SU-DHL-6 (cell line): ENCODE measurements at regions not wholly inside any gene's neighbourhood (a gene's known extent, or its start where the extent isn't known, plus 50 kb on each side); places are given as distances from the start of the nearest gene placed in this dataset.
"Not testable (repeated sequence)": the region's sequence is repeated elsewhere in the genome, so short reads cannot be mapped to it uniquely, and the experiment has no call there.

Experiments
- H2AFZ ChIP-seq: fragments of 200-600 bp; sonication (generic); 2 replicates; pipeline ENCODE4 v1.6.1; 2014; ENCODE audit warnings: low read depth, mild to moderate bottlenecking, moderate library complexity, mixed read lengths, antibody characterized with exemption, low read length; ENCODE audit not compliant: severe bottlenecking
- H3F3A ChIP-seq: fragments of 200-600 bp; shearing (Covaris generic); 2 replicates; pipeline ENCODE4 v1.6.0; 2016; ENCODE audit warnings: antibody characterized with exemption, mild to moderate bottlenecking; ENCODE audit not compliant: insufficient read depth
- H3K27ac ChIP-seq: fragments of 200-600 bp; sonication (generic); 2 replicates; pipeline ENCODE4 v1.5.1; 2016; ENCODE audit warnings: low read depth, mild to moderate bottlenecking, low read length, moderate library complexity, mixed read lengths
- H3K27me3 ChIP-seq: fragments of 200-600 bp; sonication (generic), shearing (Covaris generic); 2 replicates; pipeline ENCODE4 v1.6.0; 2014; ENCODE audit warnings: mild to moderate bottlenecking, low read length
- H3K36me3 ChIP-seq: fragments of 200-600 bp; sonication (generic); 2 replicates; pipeline ENCODE4 v1.6.1; 2014; ENCODE audit warnings: mild to moderate bottlenecking, low read length, mixed read lengths
- H3K4me2 ChIP-seq: fragments of 300-600, 200-600 bp; shearing (Covaris generic), sonication (generic); 2 replicates; pipeline ENCODE4 v1.6.0; 2014; ENCODE audit warnings: low read length, low read depth, mild to moderate bottlenecking; ENCODE audit not compliant: poor library complexity, severe bottlenecking
- H3K4me3 ChIP-seq: fragments of 200-600 bp; sonication (generic); 2 replicates; pipeline ENCODE4 v1.5.1; 2014; ENCODE audit warnings: antibody characterized with exemption, low read length, mild to moderate bottlenecking, mixed read lengths; ENCODE audit not compliant: insufficient read depth, poor library complexity, severe bottlenecking
- H3K79me2 ChIP-seq: fragments of 200-600 bp; sonication (generic); 2 replicates; pipeline ENCODE4 v1.6.1; 2014; ENCODE audit warnings: mild to moderate bottlenecking, low read length, moderate library complexity; ENCODE audit not compliant: insufficient read depth
- H3K9ac ChIP-seq: fragments of 200-600 bp; sonication (generic); 2 replicates; pipeline ENCODE4 v1.7.0; 2014; ENCODE audit warnings: mild to moderate bottlenecking, low read length
- H3K9me2 ChIP-seq: fragments of 200-600 bp; sonication (generic); replicated peaks from 2 replicates; pipeline ENCODE4 v1.6.1; 2014; ENCODE audit warnings: low read length; ENCODE audit not compliant: insufficient read depth
- H3K9me3 ChIP-seq: fragments of 200-600 bp; sonication (generic); 2 replicates; pipeline ENCODE4 v1.6.1; 2014; ENCODE audit warnings: low read length, mixed read lengths; ENCODE audit not compliant: insufficient read depth
- H4K20me1 ChIP-seq: fragments of 200-600 bp; sonication (generic); 2 replicates; pipeline ENCODE4 v1.6.1; 2014; ENCODE audit warnings: low read depth, mild to moderate bottlenecking, antibody characterized with exemption, low read length, moderate library complexity, mixed read lengths
- CTCF ChIP-seq: fragments of 200-600 bp; sonication (generic); IDR thresholded peaks from one replicate; pipeline ENCODE4 v1.5.1; 2017; ENCODE audit warnings: antibody characterized with exemption, mild to moderate bottlenecking, low read length, moderate library complexity; ENCODE audit not compliant: insufficient read depth, poor library complexity, severe bottlenecking
- EZH2phosphoT487 ChIP-seq: fragments of 200-600 bp; sonication (generic), shearing (Covaris generic); conservative IDR thresholded peaks from 2 replicates; pipeline ENCODE4 v1.6.1; 2018; ENCODE audit warnings: mild to moderate bottlenecking, antibody characterized with exemption, low read length, moderate library complexity, mixed read lengths

- no peaks in the 10 kb centered on the region for H4K20me1 ChIP-seq
- H3K27ac ChIP-seq: no peak overlapping the region
- H3K4me2 ChIP-seq: no peak overlapping the region
- no peak overlapping the region for H3K4me3 ChIP-seq
- H3K9ac ChIP-seq: no peak overlapping the region
- TF ChIP-seq CTCF (no peak), EZH2phosphoT487 (no peak)
- no peaks in the 10 kb centered on the region for H3F3A ChIP-seq
- H2AFZ ChIP-seq: no peak overlapping the region
- H3K9me3 ChIP-seq: no peaks in the 10 kb centered on the region
- H3K27me3 ChIP-seq: no peaks in the 10 kb centered on the region
- no peaks in the 10 kb centered on the region for H3K9me2 ChIP-seq
- H3K79me2 ChIP-seq: no peaks in the 10 kb centered on the region
- H3K36me3 ChIP-seq: no peaks in the 10 kb centered on the region
Observed at GRCh38 chr18:71040161-71040560, 751.3 kb downstream of the SOCS6 start.

GRCh38 chr18:71038196-71038595, 749.4 kb downstream of the SOCS6 start:
- H3K9me2 ChIP-seq: no peaks in the 10 kb centered on the region
- H3K4me2 ChIP-seq: no peak overlapping the region
- no peak overlapping the region for H3K4me3 ChIP-seq
- TF ChIP-seq CTCF (no peak), EZH2phosphoT487 (no peak)
- no peak overlapping the region for H3K9ac ChIP-seq
- no peaks in the 10 kb centered on the region for H3K27me3 ChIP-seq
- no peaks in the 10 kb centered on the region for H3K9me3 ChIP-seq
- no peaks in the 10 kb centered on the region for H3K79me2 ChIP-seq
- H4K20me1 ChIP-seq: no peaks in the 10 kb centered on the region
- no peaks in the 10 kb centered on the region for H3F3A ChIP-seq
- H3K36me3 ChIP-seq: no peaks in the 10 kb centered on the region
- H2AFZ ChIP-seq: no peak overlapping the region
- H3K27ac ChIP-seq: no peak overlapping the region

- no peaks in the 10 kb centered on the region for H3F3A ChIP-seq
- H3K9me2 ChIP-seq: no peaks in the 10 kb centered on the region
- H3K27me3 ChIP-seq: no peaks in the 10 kb centered on the region
- no peak overlapping the region for H3K4me3 ChIP-seq
- TF ChIP-seq CTCF: no peak
- TF ChIP-seq EZH2phosphoT487: no peak
- no peak overlapping the region for H3K4me2 ChIP-seq
- no peaks in the 10 kb centered on the region for H4K20me1 ChIP-seq
- H3K9me3 ChIP-seq: no peaks in the 10 kb centered on the region
- H3K9ac ChIP-seq: no peak overlapping the region
- H3K27ac ChIP-seq: no peak overlapping the region
- H2AFZ ChIP-seq: no peak overlapping the region
- H3K79me2 ChIP-seq: no peaks in the 10 kb centered on the region
- no peaks in the 10 kb centered on the region for H3K36me3 ChIP-seq
Observed at GRCh38 chr18:71036783-71037182, 747.9 kb downstream of the SOCS6 start.

GRCh38 chr18:71031296-71032191, 742.7 kb downstream of the SOCS6 start:
- H3K36me3 ChIP-seq, H3K4me2 ChIP-seq, H4K20me1 ChIP-seq, H3K9me3 ChIP-seq, H3K4me3 ChIP-seq, H3K9ac ChIP-seq, H3K27ac ChIP-seq, H3F3A ChIP-seq, H3K79me2 ChIP-seq, H3K9me2 ChIP-seq, H2AFZ ChIP-seq, H3K27me3 ChIP-seq: not testable (repeated sequence)

GRCh38 chr18:71030085-71030484, 741.2 kb downstream of the SOCS6 start:
- H3K4me2 ChIP-seq, H3K27me3 ChIP-seq, H3K9ac ChIP-seq, H3F3A ChIP-seq, H3K36me3 ChIP-seq, H3K9me3 ChIP-seq, H2AFZ ChIP-seq, H3K4me3 ChIP-seq, H3K79me2 ChIP-seq, H3K27ac ChIP-seq, H3K9me2 ChIP-seq, H4K20me1 ChIP-seq: not testable (repeated sequence)
